ENCODE measurements at regions not wholly inside any gene's neighbourhood (a gene's known extent, or its start where the extent isn't known, plus 50 kb on each side); places are given as distances from the start of the nearest gene placed in this dataset.

DNA sequence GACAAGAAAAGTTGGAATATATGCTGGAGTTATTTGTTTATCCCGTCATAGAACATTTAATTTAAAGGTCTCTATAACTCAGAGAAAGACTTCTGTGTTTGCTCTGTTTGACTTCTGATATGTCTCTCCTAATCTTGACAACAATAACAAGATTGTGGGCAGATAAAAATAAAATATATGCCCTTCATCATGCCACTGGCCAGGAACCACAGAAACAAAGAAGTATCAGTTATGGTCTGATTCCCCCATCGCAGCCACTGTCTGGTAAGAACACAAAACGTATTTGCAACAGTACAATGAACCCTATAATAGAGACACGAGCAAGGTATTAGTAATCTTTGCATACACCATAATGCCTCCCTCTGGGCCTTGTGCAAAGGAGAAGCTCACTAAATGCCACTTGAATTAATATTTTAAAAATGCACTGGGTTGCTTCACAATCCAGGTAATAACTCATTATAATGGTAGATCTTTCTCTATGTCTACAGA lies 1498.3 kb downstream of the CDH11 start:
- intact Hi-C loops (cut with DNase I): no loop called here
- no peak for DNase-seq

- no peak for DNase-seq
- intact Hi-C loops (cut with DNase I): no loop called here
Measured at GRCh38 chr16:63618896-63619485, 1502.9 kb downstream of the CDH11 start.

- peak in 2 of 10 donors; percentile 58 to 81 for DNase-seq
- intact Hi-C loops (cut with DNase I): no loop called here
Measured at GRCh38 chr16:63617990-63618763, 1503.7 kb downstream of the CDH11 start.

- peak in 2 of 10 donors; percentile 68 to 77 for DNase-seq
- intact Hi-C loops (cut with DNase I): no loop called here
Measured at GRCh38 chr16:63617047-63617989, 1504.5 kb downstream of the CDH11 start.

GRCh38 chr16:63614429-63614828 lies 1507.4 kb downstream of the CDH11 start:
- intact Hi-C loops (cut with DNase I): no loop called here
- DNase-seq: no peak

DNA sequence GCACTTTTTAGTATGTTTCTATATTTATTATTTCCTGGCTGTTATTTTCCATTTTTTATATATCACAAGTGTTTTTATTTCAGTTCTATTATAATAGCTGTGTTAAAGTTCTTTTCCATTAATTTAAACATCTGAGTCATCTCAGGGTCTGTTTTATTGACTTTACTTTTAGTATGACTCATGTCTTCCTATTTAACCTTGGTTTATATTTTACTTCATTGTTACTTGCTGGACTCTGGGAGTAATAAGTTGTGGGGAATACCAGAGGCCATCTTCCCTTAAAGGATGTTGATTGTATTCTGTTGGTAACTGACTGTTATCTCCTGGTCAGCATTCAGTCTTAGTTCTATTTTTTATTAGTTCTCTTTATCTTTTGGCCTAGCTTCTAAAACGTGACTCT lies 1508.2 kb downstream of the CDH11 start:
- no peak for DNase-seq
- intact Hi-C loops (cut with DNase I): no loop called here

DNA sequence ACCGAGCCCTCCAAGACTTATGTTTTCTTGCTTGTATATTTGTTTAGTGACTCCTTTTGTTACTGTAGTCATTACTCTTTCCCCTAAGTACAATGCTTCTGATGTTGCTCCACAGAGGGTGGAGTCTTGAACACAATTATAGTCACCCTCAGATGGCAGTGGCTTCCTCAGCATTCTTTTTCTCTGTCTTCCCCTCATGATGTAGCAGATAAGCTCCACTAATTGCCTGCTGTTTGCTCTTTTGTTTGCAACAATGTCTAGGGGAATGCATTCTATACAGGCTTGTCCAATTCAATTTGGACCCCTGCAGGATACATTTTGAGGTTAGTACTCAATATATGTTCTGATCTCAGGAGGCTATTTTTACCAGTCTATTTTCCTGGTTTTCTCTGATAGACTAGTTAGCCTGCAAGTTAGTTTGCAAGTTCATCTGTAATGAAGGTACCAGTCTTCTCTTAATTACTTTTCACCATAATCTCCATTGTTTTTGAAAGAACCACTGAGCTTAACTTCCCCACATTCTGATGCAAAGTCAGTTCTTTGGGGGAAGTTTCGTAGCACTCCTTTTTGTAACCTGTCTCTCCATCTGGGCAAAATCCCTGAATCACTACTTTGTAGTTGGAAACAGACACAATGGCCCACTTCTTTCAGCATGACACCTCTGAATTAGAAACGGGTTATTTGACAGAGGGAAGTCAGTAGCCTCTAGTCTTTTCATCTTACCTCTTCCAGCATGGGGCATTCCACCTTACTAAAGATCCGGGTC lies 1509.2 kb downstream of the CDH11 start:
- DNase-seq: no peak
- intact Hi-C loops (cut with DNase I): no loop called here

DNA sequence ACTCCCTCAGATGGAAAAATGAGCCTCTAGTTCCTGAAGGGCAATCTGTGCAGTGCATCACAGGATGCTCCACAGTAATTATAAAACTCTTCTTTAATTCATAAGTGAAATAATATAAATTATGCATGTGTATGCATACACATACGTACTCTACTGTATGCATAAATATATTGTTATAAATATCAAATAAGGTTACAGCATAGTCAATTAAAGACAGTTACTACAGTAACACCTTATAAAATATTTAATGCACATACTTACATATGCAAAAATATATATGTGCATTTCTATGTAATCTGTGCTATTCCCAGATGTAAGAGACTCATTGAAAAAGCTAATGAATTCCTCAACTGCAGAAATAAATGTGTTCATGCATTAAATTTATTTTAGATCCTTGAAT lies 1515.1 kb downstream of the CDH11 start:
- intact Hi-C loops (cut with DNase I): no loop called here
- no peak for DNase-seq

GRCh38 chr16:63602206-63602927 lies 1519.5 kb downstream of the CDH11 start:
- intact Hi-C loops (cut with DNase I): no loop called here
- no peak for DNase-seq

GRCh38 chr16:63596716-63597115 lies 1525.1 kb downstream of the CDH11 start:
- intact Hi-C loops (cut with DNase I): no loop called here
- DNase-seq: peak in 7 of 10 donors; percentile 28 to 90 (median 52)

- DNase-seq: no peak
- intact Hi-C loops (cut with DNase I): no loop called here
Measured at GRCh38 chr16:63592852-63593251, 1529.0 kb downstream of the CDH11 start.

- intact Hi-C loops (cut with DNase I): no loop called here
- DNase-seq: no peak
Measured at GRCh38 chr16:63581570-63581969, 1540.3 kb downstream of the CDH11 start.

DNA sequence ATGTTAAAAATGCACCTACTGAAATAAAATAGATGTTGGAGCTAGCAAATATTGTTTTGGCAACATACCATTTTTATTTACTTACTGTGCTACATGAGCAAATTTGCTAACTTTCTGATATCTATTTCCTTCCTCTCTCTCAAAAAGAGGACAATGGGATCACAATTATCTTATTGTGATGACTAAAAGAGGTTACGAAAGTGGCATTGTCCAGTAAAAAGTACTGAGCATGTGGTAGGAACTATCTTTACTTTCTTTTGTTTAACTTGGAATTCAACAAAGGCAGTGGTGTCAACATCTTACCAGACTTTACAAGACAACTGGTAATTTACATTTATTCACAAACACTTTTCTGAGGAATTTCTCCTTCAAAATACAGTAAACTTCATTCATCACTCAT lies 1542.6 kb upstream of the CDH8 start:
- intact Hi-C loops (cut with DNase I): no loop called here
- no peak for DNase-seq

- intact Hi-C loops (cut with DNase I): no loop called here
Measured at GRCh38 chr16:63577891-63578290, 1541.7 kb upstream of the CDH8 start.

DNA sequence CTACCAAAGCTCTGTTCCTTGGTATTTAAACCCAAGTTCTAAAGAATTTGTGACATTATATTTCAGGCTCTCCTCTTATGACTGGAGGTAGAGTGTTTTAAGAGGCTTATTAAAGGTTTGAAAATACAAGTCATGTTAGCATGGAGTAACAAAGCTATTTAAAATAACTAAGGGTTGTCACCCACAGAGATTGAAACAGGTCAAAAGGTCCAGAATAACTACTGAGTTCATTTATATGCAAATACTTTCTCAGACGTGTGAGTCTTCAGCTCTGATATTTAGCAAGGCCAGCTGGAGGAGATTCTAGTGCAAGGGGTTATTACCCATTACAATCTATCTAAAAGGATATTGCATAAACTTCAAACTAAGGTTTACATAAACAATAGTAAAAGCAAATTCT lies 1538.8 kb upstream of the CDH8 start:
- DNase-seq: no peak
- intact Hi-C loops (cut with DNase I): no loop called here

More at GRCh38 chr16:63577891-63578290, 1541.7 kb upstream of the CDH8 start:
- DNase-seq: no peak

DNA sequence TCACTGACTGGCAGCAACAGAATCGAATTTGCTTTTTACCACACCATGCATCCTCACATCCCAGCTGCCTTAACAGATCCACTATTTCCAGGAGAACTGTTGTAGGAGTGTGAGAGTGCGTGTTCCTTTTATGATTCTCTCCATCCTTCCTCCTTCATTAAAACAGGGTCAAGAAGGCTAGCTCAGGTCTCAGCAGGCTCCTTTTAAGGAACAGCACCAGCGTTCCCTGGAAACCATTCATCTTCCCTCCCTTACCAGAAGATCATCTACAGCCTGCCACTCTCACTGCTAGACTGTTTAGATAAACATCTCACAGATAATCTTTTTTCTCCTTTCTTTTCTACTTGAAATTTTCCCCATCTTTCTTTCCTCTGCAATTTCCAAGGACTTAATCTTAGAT lies 1531.9 kb upstream of the CDH8 start:
- no peak for DNase-seq
- intact Hi-C loops (cut with DNase I): no loop called here

DNA sequence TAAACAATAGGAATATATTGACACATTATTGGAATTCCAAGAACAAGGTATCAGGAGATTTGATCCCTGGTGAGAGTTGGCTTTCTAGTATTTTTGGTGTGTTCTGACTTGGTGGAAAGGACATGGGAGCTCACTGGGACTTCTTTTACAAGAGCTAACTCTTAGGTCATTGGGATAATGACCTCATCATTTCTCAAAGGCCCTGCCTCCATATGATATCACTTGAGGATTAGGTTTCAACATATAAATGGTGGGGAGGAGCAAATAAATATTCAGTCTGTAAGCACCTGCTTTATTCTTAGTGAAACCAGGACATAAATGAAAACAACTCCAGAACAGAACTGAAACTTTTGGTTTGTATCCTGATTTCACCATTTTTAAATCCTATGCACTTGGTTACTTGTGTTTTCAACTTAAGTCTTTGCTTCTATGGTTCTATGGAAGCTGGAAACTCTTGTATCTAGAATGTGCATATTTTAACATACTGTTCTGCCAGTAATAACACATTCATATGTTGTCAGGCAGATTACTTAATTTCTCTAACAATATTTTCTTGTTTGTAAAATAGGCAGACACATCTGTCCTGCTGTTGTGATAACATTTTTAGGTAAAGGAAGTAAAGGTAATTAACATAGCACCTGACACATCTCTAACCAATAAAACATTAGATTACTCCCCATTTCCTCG lies 1527.7 kb upstream of the CDH8 start:
- intact Hi-C loops (cut with DNase I): no loop called here

DNA sequence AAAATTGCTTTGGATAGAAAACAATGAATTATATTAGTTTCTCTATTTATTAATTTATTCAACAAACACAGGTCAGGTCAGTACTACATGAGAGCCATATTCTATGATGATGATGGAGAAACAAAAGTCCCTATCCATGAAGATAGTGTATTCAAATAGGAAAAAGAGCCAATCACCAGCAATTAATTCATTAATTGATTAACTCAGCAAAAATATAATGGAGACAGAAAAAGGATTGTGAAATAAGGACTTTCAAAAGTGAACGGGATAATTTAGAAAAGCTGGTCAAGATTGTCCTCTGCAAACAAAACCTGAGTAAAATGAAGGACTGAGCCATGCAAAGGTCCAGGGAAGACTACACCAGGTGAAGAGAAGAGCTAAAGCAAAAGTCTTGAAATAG lies 1517.7 kb upstream of the CDH8 start:
- DNase-seq: no peak
- intact Hi-C loops (cut with DNase I): no loop called here

More for the DNA sequence above, 1527.7 kb upstream of the CDH8 start:
- no peak for DNase-seq

DNA sequence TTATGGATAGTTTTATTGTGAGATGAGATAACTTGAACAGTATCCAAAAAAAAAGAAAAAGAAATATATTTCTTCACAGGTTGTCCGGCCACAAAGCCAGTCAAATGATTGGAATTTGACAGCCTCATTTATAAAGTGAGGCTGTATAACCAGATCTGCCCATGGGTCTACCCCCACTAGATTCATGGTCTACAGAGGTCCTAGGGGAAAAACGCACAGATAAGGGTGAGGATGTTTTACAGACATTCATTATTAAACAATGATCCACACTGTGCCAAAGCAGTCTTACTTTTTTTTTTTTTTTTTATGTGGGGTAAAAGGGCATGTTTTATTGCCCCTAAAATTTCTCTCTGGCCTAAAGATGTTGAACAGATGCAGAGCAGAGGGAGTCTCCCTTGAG lies 1503.0 kb upstream of the CDH8 start:
- intact Hi-C loops (cut with DNase I): no loop called here
- no peak for DNase-seq

Data from posterior cingulate gyrus (tissue), 11 donors.